K562 (cell line): ENCODE measurements at regions not wholly inside any gene's neighbourhood (a gene's known extent, or its start where the extent isn't known, plus 50 kb on each side); places are given as distances from the start of the nearest gene placed in this dataset.

Experiments used
- ATAC-seq: fragments of 200-7000 bp; cut with Tn5 transposase; 3 replicates; pipeline ENCODE4 v1.9.1; 2020; ENCODE audit warnings: moderate library complexity
- BruUV-seq: library from RNA; stranded (reverse); fragments of 400-500 nt; replicated peaks from 2 replicates; lab custom pipeline; 2021; lab: Mats Ljungman, UMichigan
- CTCF ChIA-PET: fragments of 300-600 bp; formaldehyde crosslinking; extraction: SDS; loops from one replicate; lab custom pipeline; 2021; ENCODE audit warnings: low intra/inter-chr PET ratio; lab: Yijun Ruan, JAX
- POLR2A ChIA-PET: fragments of 300-600, 350-650 bp; sonication (Branson Sonifier 250); formaldehyde crosslinking; extraction: SDS; loops from one replicate; lab custom pipeline; 2021; ENCODE audit warnings: antibody characterized with exemption, inconsistent platforms; lab: Yijun Ruan, JAX
- DNase-seq, 4 experiments: peaks; one replicate each; pipeline versions ENCODE4 v3.0.0 to v3.0.0-alpha.2; 2011 to 2018; ENCODE audit warnings: low spot score in 3 of 4, mixed read lengths in 3 of 4; ENCODE audit errors: extremely low read depth in 1 of 4
- FAIRE-seq: peaks from 2 replicates; lab custom pipeline; 2011; peaks lifted over from hg19 to GRCh38; lab: Jason Lieb, UNC
- H2AFZ ChIP-seq: 2 replicates; pipeline ENCODE4 v1.6.0; 2011; ENCODE audit warnings: low read depth, low read length, control low read depth, inconsistent platforms
- H3K27ac ChIP-seq: fragments of 200-600 bp; 3 replicates; pipeline ENCODE4 v1.8.0; 2011; ENCODE audit warnings: low read depth, mild to moderate bottlenecking, control low read depth, inconsistent platforms, low read length, moderate library complexity, mixed read lengths; ENCODE audit errors: extremely low read depth
- H3K27me3 ChIP-seq, 2 experiments: fragments of 300-600 bp in 1 of 2; 2 replicates in 1 of 2; 3 replicates in 1 of 2; pipeline versions ENCODE4 v1.6.0 to v1.8.0; 2011; ENCODE audit warnings: inconsistent platforms in 2 of 2, low read length in 2 of 2, mild to moderate bottlenecking in 1 of 2, mixed read lengths in 1 of 2, moderate library complexity in 1 of 2; ENCODE audit not compliant: control insufficient read depth in 2 of 2, insufficient read depth in 2 of 2
- H3K36me3 ChIP-seq: fragments of 300-600 bp; 3 replicates; pipeline ENCODE4 v1.8.0; 2011; ENCODE audit warnings: mild to moderate bottlenecking, low read length, inconsistent platforms; ENCODE audit not compliant: control insufficient read depth, insufficient read depth
- H3K4me1 ChIP-seq, 2 experiments: fragments of 200-600 bp in 1 of 2; replicated peaks in 1 of 2; 2 replicates in 1 of 2; 3 replicates in 1 of 2; pipeline versions ENCODE4 v1.5.1 to v1.8.0; 2011; ENCODE audit warnings: inconsistent platforms in 2 of 2, low read length in 2 of 2, mild to moderate bottlenecking in 1 of 2, mixed read lengths in 1 of 2, moderate library complexity in 1 of 2; ENCODE audit not compliant: control insufficient read depth in 2 of 2, insufficient read depth in 2 of 2
- H3K4me2 ChIP-seq: 2 replicates; pipeline ENCODE4 v1.6.1; 2011; ENCODE audit warnings: low read length, control low read depth, inconsistent platforms, mixed read lengths; ENCODE audit not compliant: insufficient read depth
- H3K4me3 ChIP-seq: fragments of 200-600 bp; sonication (generic), shearing (Covaris generic); 2 replicates; pipeline ENCODE4 v1.5.1; 2016; ENCODE audit warnings: control low read depth, inconsistent platforms
- H3K79me2 ChIP-seq: fragments of 200-600 bp; 3 replicates; pipeline ENCODE4 v1.8.0; 2011; ENCODE audit warnings: low read length, inconsistent platforms; ENCODE audit not compliant: control insufficient read depth, insufficient read depth
- H3K9ac ChIP-seq, 2 experiments: 2 replicates each; pipeline versions ENCODE4 v1.6.0 to v1.6.1; 2011; ENCODE audit warnings: low read depth in 2 of 2, low read length in 2 of 2, control low read depth in 1 of 2, inconsistent platforms in 1 of 2, mild to moderate bottlenecking in 1 of 2, mixed read lengths in 1 of 2; ENCODE audit not compliant: insufficient read depth in 1 of 2
- H3K9me1 ChIP-seq: one replicate; pipeline ENCODE4 v1.6.0; 2011; ENCODE audit warnings: inconsistent platforms, mild to moderate bottlenecking, low read length, moderate library complexity; ENCODE audit not compliant: control insufficient read depth, insufficient read depth
- H3K9me3 ChIP-seq: replicated peaks from 2 replicates; pipeline ENCODE4 v1.5.1; 2011; ENCODE audit warnings: low read depth, low read length, inconsistent platforms; ENCODE audit not compliant: control insufficient read depth, insufficient read depth
- H4K20me1 ChIP-seq: replicated peaks from 2 replicates; pipeline ENCODE4 v1.6.1; 2011; ENCODE audit warnings: low read length, inconsistent platforms, mixed read lengths; ENCODE audit not compliant: control insufficient read depth, insufficient read depth
- ATF1 ChIP-seq, 2 experiments: fragments of 450-650 bp in 1 of 2; IDR thresholded peaks; 2 replicates each; pipeline ENCODE4 v1.6.1; 2016; ENCODE audit warnings: missing compliant biosample characterization in 1 of 2, missing genetic modification characterization in 1 of 2
- FUS ChIP-seq: fragments of 200-400 bp; formaldehyde crosslinking; optimal IDR thresholded peaks from 2 replicates; pipeline ENCODE3; 2017; ENCODE audit warnings: low read depth, low read length
- HDAC1 ChIP-seq, 2 experiments: fragments of 450-650 bp; IDR thresholded peaks; 2 replicates each; pipeline ENCODE4 v1.6.1; 2016 to 2017; ENCODE audit warnings: inconsistent platforms in 1 of 2, mild to moderate bottlenecking in 1 of 2, moderate library complexity in 1 of 2
- ILK ChIP-seq: fragments of 450-650 bp; IDR thresholded peaks from 2 replicates; pipeline ENCODE4 v1.6.1; 2016; ENCODE audit warnings: missing genetic modification characterization, low read depth, mild to moderate bottlenecking, missing compliant biosample characterization, moderate library complexity, borderline replicate concordance
- KDM1A ChIP-seq, 2 experiments: fragments of 450-650 bp; IDR thresholded peaks; 2 replicates each; pipeline ENCODE4 v1.6.1; 2016; ENCODE audit warnings: mild to moderate bottlenecking in 2 of 2
- MTA3 ChIP-seq: fragments of 450-650 bp; formaldehyde crosslinking; IDR thresholded peaks from 2 replicates; pipeline ENCODE4 v1.6.1; 2017; ENCODE audit warnings: mild to moderate bottlenecking, borderline replicate concordance
- NR1H2 ChIP-seq: sonication (generic); formaldehyde crosslinking; IDR thresholded peaks from 2 replicates; pipeline ENCODE4 v1.4.0; 2020; ENCODE audit warnings: mild to moderate bottlenecking, missing genetic modification reagents
- NR2C1 ChIP-seq, 2 experiments: fragments of 450-650 bp; IDR thresholded peaks; 2 replicates each; pipeline ENCODE4 v1.6.1; 2017; ENCODE audit warnings: mild to moderate bottlenecking in 2 of 2, antibody characterized with exemption in 1 of 2, inconsistent platforms in 1 of 2, missing compliant biosample characterization in 1 of 2, missing genetic modification characterization in 1 of 2
- PHF8 ChIP-seq: fragments of 200-600 bp; sonication (generic); IDR thresholded peaks from 2 replicates; pipeline ENCODE4 v1.6.1; 2012; ENCODE audit warnings: mixed run types, mild to moderate bottlenecking, inconsistent platforms, low read length, moderate library complexity, borderline replicate concordance
- SAFB ChIP-seq: fragments of 200-400 bp; formaldehyde crosslinking; IDR thresholded peaks from 2 replicates; pipeline ENCODE4 v1.6.1; 2017; ENCODE audit warnings: low read depth, low read length, borderline replicate concordance
- TAL1 ChIP-seq: fragments of 450-650 bp; IDR thresholded peaks from 2 replicates; pipeline ENCODE4 v1.6.1; 2016; ENCODE audit warnings: mild to moderate bottlenecking
- ZKSCAN8 ChIP-seq: fragments of 200-800 bp; sonication (Bioruptor generic); IDR thresholded peaks from 2 replicates; pipeline ENCODE4 v1.6.1; 2016; ENCODE audit warnings: missing genetic modification characterization, missing compliant biosample characterization
- ZNF12 ChIP-seq: sonication (generic); formaldehyde crosslinking; IDR thresholded peaks from 2 replicates; pipeline ENCODE4 v1.4.0; 2020; ENCODE audit warnings: mild to moderate bottlenecking, missing genetic modification reagents
- ZNF785 ChIP-seq: fragments of 250-450 bp; sonication (Bioruptor Pico); IDR thresholded peaks from 2 replicates; pipeline ENCODE4 v1.4.0; 2020; ENCODE audit warnings: mild to moderate bottlenecking
- whole genome bisulfite sequencing: fragments of 100-300 bp; shearing (Covaris generic); methylation state at CpG from one replicate; pipeline ENCODE4 v1.1.6; 2016; ENCODE audit warnings: low coverage, mixed read lengths; ENCODE audit not compliant: insufficient coverage; ENCODE audit errors: missing lambda C conversion rate; 5-methylcytosine and 5-hydroxymethylcytosine counted together
- in situ Hi-C: fragments of 300-500 bp; cut with MboI; formaldehyde crosslinking; loops from 4 replicates; pipeline ENCODE4 v1.15.0; 2018; ENCODE audit warnings: inconsistent platforms, mixed read lengths
- intact Hi-C: fragments of 100-400 bp; cut with micrococcal nuclease; formaldehyde crosslinking; loops from 2 replicates; pipeline ENCODE4 v1.14.2; 2022

DNA sequence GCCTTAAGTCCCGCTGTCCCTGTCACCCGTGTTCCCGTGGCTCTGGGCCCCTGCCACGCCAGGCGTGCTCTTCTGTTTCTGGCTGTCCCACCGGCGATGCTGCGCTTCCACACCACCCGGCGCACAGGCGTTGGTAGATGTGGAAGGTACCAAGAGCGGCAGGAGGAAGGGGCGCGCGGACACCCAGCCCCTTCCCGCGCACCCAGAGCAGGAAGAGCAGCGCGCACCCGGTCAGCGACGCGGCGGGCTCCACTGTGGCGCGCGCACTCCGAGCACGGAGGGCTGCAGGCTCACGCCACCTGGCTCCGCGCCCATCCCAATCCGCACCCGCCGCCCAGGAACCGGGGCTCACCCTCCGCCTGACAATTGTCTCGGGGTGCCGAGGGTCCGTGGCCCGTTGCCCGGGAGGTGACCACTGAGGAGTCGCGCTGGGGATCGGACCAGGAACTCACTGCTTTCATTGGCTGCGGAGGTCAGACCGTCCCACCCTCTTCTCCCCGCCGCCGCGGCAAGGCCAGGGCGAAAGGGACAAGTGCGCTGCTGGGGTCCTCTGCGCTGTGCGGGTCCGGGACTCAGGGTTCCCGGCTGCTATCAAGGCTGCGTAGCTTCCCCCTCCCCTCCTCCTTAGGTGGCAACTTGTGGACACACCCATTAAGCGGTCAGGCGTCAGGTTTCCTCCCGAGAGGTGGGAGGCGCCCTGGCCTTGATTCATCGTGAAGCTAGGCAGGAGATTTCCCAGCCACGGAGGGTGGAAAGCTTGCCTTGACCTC is 121.6 kb upstream of the ZNF92 start:
- Histone ChIP-seq H4K20me1 (0 out of 2 replicates have a peak, but pooled peaks cover 3% of the 10 kb centered on the region), H2AFZ (peak overlapping the region; percentile 85), H3K79me2 (no peaks in the 10 kb centered on the region), H3K36me3 (no peaks in the 10 kb centered on the region), H3K9ac (peak overlapping the region; percentile 18 to 78; a peak in 3 of 4 replicates), H3K27me3 (peaks cover 0 to 30% of the 10 kb centered on the region in 2 experiments; a peak in 3 of 5 replicates), H3K4me1 (peaks cover 0 to 11% of the 10 kb centered on the region in 2 experiments; a peak in 3 of 5 replicates), H3K4me2 (peak overlapping the region; percentile 82), H3K9me3 (no peaks in the 10 kb centered on the region), H3K4me3 (peak overlapping the region; percentile 51), H3K27ac (no peak overlapping the region), H3K9me1 (no peaks in the 10 kb centered on the region)
- intact Hi-C loops (no loop called here), in situ Hi-C loops (no loop called here)
- ATAC-seq (peak; percentile 95), FAIRE-seq (peak; percentile 88), DNase-seq (peak; percentile 69 to 82 (median 77))
- ChIA-PET CTCF (no interaction called here), POLR2A (no interaction called here)
- 13% methylated on average over 44 of the region's 64 CpGs for WGBS
- no TSS peak for BruUV-seq
- TF ChIP-seq KDM1A (IDR thresholded peaks at IDR 0.05): peak; percentile 84 to 86
- TF ChIP-seq NR2C1 (IDR thresholded peaks at IDR 0.05): no peak
- no peak for TF ChIP-seq NR2C1 (tag; IDR thresholded peaks at IDR 0.05)
- no peak for TF ChIP-seq FUS
- no peak for TF ChIP-seq ATF1 (CRISPR knock-in tag; IDR thresholded peaks at IDR 0.05)
- no peak for TF ChIP-seq ATF1 (tag; IDR thresholded peaks at IDR 0.05)
- TF ChIP-seq MTA3: peak; percentile 27; the same call in 1 of the 2 replicates
- TF ChIP-seq ZKSCAN8 (CRISPR knock-in tag): no peak
- no peak for TF ChIP-seq ILK (tag)
- peak; percentile 53; the same call in 1 of the 2 replicates for TF ChIP-seq SAFB
- TF ChIP-seq ZNF12 (CRISPR knock-in tag): no peak
- no peak for TF ChIP-seq TAL1
- TF ChIP-seq ZNF785 (CRISPR knock-in tag): no peak
- TF ChIP-seq HDAC1 (IDR thresholded peaks at IDR 0.05): peak in 1 of 2 experiments; percentile 47; a peak in 1 of 4 replicates
- TF ChIP-seq NR1H2 (CRISPR knock-in tag): no peak
- peak; percentile 38; the same call in 1 of the 2 replicates for TF ChIP-seq PHF8
